Gastroesophageal sphincter (tissue), 3 donors: ENCODE measurements at regions not wholly inside any gene's neighbourhood (a gene's known extent, or its start where the extent isn't known, plus 50 kb on each side); places are given as distances from the start of the nearest gene placed in this dataset.

Source experiments
- POLR2AphosphoS5 ChIP-seq: sonication (generic); formaldehyde crosslinking; IDR thresholded peaks from one replicate; pipeline ENCODE4 v1.6.1; 2017; ENCODE audit warnings: antibody characterized with exemption
- TF ChIP-seq, protein P1 (sequence below), 4 experiments: fragments of 200-600 bp in 2 of 4; fragments of 450-650 bp in 2 of 4; sonication (generic) in 1 of 4; IDR thresholded peaks; one replicate each; pipeline ENCODE4 v1.5.1; 2017 to 2019; ENCODE audit warnings: antibody characterized with exemption in 4 of 4, mild to moderate bottlenecking in 2 of 4, moderate library complexity in 2 of 4

DNA sequence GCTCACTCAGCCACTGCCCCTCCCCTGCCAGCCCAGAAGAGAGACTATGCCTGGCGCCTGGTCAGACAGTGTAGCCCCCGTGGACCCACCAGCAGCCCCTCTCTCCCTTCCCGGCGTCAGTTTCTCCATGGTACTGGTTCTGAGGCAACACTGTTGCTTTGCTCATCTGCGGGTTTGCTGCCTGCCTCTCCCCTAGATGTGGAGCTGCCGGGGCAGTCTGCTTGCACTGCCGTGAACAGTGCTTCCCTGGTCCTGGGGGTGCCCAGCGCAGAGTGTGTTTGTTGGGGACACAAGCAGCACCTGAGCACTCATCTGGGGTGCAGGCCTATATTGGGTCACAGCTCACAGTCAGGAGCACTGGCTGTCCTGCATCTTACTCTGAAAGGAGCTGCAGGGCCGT lies 309.9 kb downstream of the NDUFA10 start:
- no peak for TF ChIP-seq POLR2AphosphoS5
- TF ChIP-seq, protein P1, sequence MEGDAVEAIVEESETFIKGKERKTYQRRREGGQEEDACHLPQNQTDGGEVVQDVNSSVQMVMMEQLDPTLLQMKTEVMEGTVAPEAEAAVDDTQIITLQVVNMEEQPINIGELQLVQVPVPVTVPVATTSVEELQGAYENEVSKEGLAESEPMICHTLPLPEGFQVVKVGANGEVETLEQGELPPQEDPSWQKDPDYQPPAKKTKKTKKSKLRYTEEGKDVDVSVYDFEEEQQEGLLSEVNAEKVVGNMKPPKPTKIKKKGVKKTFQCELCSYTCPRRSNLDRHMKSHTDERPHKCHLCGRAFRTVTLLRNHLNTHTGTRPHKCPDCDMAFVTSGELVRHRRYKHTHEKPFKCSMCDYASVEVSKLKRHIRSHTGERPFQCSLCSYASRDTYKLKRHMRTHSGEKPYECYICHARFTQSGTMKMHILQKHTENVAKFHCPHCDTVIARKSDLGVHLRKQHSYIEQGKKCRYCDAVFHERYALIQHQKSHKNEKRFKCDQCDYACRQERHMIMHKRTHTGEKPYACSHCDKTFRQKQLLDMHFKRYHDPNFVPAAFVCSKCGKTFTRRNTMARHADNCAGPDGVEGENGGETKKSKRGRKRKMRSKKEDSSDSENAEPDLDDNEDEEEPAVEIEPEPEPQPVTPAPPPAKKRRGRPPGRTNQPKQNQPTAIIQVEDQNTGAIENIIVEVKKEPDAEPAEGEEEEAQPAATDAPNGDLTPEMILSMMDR (IDR thresholded peaks at IDR 0.05), result no peak
